ENCODE measurements at regions not wholly inside any gene's neighbourhood (a gene's known extent, or its start where the extent isn't known, plus 50 kb on each side); places are given as distances from the start of the nearest gene placed in this dataset.
A peak's percentile ranks its signal among the peaks of the same experiment; 100 is the strongest.
"Not testable (repeated sequence)": the region's sequence is repeated elsewhere in the genome, so short reads cannot be mapped to it uniquely, and the experiment has no call there.

DNA sequence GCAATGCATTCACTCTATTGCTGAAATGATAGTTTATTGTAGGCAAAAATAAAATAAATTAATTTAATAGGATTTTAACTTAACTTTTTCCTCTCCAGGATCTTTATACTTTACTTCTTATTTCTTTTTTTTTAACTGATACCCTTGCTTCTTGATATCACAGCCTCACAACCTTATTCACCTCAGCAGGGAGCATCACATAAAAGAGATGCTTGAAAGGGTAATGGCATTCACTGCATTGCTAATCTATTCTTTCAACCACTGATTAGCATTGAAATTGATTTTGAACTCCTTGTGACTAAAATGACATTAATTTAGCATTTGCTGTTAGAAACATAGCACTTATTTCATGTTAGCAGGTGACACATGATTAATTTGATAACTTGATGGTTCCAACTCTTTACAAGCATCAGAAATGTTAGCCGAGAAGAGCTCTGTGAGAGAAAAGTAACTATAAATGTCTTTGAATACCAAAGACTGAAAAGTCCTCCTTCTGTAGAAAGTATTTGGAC is 689.5 kb upstream of the MGAT4C start:
- DNase-seq (ENCODE audit: low spot score), result no peak

- DNase-seq (ENCODE audit: low spot score), result not testable (repeated sequence)
Measured at GRCh38 chr12:86944197-86944819, 688.1 kb upstream of the MGAT4C start.

GRCh38 chr12:86931714-86932113 is 675.5 kb upstream of the MGAT4C start:
- DNase-seq (ENCODE audit: low spot score), result no peak

DNA sequence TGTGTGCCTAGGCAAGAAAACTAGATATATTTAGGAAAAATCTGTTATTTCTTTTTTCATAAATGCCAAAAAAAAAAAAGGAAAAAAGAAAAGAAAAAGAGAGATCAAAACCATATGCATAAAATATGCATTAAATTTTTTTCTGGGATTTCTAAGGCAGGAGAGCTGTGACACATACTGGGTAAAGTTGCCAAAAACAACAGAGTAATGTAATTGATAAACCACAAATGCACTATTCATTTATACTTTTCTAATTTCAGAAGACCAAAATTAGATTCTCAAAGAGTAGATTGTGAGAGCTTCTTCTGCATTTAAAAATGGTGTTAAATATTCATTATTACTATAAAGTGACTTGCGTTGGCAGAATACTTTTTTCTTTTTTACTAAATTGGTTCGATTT is 673.8 kb upstream of the MGAT4C start:
- no peak for DNase-seq (ENCODE audit: low spot score)

DNA sequence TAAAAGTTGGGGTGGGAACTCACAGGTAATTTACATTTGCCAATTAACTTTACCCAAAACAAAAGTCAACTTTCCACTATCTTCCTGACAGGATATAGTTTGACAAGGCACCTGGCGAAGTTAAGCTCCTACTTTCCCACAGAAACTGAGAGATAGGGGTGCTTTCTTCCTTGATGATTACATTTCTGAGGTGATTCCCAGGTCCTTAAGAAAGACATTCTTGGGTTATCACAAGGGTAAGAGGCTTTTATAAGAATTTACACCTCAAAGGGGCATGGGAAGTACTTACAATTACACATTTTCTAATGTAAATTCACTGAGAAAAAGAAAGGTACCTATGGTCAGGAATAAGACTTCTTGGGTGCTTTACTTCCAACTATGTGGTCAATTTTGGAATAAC is 660.9 kb upstream of the MGAT4C start:
- no peak for DNase-seq (ENCODE audit: low spot score)

DNA sequence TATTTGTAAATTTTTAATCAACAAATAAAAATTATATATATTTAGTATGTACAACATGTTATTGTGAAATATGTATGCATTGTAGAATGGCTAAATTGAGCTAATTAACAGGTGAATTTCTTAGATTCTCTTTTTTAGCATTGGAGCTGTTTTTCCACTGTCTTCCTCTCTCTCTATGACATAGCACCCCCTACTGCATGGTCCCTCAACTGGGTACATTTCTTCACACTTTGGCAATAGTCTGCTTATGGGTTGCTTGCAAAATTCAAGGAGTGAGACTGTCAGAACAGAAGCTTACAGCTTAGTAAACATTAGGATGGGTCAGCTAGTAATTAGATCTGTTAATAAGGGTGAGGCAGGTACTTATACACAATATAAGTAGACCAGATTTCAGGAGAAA is 658.5 kb upstream of the MGAT4C start:
- peak; percentile 27 for DNase-seq (ENCODE audit: low spot score)

DNA sequence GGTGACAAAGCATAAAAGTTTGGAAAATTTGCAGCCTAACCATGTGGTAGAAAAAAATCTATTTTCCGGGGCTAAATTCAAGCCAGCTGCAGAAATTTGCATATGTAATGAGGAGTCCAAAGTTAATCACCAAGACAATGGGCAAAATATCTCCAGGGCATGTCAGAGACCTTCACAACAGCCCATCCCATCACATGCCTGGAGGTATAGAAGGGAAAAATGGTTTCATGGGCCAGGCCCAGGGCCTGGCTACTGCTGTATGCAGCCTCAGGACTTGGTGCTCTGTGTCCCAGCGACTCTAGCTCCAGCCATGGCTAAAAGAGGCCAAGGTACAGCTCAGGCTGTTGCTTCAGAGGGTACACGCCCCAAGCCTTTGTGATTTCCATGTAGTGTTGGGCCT is 655.8 kb upstream of the MGAT4C start:
- DNase-seq (ENCODE audit: low spot score), result no peak

GRCh38 chr12:86903159-86903558 is 647.0 kb upstream of the MGAT4C start:
- no peak for DNase-seq (ENCODE audit: low spot score)

DNA sequence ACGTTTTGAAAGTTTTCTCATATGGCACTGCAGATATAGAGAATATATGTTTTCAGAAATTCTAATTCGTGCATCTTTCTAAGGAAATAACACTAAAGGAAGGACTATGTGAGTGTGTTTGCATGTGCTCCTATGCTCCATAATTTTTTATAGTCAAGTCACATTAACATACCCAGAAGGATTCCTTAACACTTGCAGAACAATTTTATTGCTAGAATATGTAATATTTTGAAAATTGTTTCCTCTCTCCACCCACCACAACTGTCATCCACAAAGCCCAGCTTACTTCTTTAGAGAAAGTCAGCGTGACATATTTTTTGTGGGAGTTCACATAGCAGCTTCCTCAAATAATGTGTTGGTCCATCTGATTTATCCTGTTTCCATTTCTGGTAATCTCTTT is 604.6 kb upstream of the MGAT4C start:
- DNase-seq (ENCODE audit: low spot score), result peak; percentile 50

- no peak for DNase-seq (ENCODE audit: low spot score)
Measured at GRCh38 chr12:86852451-86852850, 596.3 kb upstream of the MGAT4C start.

GRCh38 chr12:86838711-86839110 is 582.5 kb upstream of the MGAT4C start:
- DNase-seq (ENCODE audit: low spot score), result peak; percentile 78

GRCh38 chr12:86838260-86838659 is 582.1 kb upstream of the MGAT4C start:
- no peak for DNase-seq (ENCODE audit: low spot score)

DNA sequence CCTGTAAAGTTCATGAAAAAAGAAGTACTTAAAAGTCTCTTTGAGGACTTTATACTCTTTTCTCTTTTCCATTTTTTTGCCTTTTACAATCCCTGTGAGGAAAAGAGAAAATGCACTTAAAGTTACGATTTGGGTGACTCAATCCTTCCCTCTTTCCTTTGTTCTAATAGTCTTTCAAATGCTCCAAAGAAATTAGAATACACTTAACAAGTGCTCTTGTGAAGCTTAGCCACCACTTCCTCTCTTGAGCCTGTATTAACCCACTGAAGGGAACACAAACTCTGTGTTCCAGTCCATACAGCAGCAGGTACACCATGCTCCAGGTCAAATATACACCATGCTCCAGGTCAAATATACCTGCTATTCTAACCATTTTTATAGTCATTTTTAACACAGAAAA is 581.1 kb upstream of the MGAT4C start:
- DNase-seq (ENCODE audit: low spot score), result no peak

- DNase-seq (ENCODE audit: low spot score), result no peak
Measured at GRCh38 chr12:86834217-86834616, 578.0 kb upstream of the MGAT4C start.

DNA sequence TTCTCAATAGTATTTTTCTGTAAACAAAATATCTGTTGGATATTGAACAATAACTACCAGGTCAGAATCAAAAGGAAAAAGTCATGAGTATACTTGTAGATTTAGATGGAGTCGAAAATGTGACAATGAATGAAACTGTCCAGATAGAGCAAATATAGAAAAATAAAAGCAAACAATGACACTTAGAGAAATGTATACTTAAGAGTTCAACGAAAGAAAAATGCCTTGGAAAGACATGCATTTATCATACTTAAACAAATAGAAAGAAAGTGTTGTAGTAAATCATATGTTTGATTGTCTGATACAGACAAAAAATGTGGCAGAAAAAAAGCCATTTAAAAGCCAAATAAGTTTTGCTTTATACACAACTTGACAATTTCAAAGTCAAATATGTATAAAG is 571.2 kb upstream of the MGAT4C start:
- no peak for DNase-seq (ENCODE audit: low spot score)

DNA sequence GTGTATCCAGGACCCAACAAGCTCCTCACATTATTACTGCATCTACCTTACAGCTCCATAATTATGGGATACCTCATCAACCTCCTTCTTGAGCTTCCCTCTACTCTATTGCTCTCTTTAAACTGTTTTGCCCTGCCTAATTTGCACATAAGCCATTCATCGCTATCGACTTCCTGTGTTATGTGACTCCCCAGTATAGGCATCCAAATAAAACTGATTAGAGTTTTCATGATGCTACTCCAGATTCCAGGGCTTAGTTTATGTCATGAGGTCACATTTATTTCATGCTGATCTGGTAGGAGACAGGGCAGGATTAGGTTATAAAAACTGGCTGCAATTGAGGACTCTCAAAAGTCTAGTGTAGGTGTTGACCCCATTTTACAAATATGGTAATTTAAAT is 569.9 kb upstream of the MGAT4C start:
- DNase-seq (ENCODE audit: low spot score), result no peak

GRCh38 chr12:86801439-86801838 is 545.2 kb upstream of the MGAT4C start:
- DNase-seq (ENCODE audit: low spot score), result no peak

GRCh38 chr12:86799616-86800015 is 543.4 kb upstream of the MGAT4C start:
- no peak for DNase-seq (ENCODE audit: low spot score)

DNA sequence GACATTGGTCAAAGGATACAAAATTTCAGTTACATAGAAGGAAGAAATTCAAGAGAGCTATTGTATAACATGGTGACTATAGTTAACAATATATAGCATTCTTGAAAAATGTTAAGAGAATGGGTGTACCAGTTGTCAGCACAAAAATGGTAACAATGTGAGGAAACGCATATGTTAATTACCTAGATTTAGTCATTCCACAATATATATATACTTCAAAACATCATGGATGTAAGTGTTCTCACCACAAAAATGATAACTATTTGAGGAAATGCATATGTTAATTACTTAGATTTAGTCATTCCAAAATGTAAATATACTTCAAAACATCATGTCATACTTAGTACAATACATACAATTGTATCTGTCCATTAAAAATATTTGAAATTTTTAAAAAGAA is 540.4 kb upstream of the MGAT4C start:
- DNase-seq (ENCODE audit: low spot score), result no peak

DNA sequence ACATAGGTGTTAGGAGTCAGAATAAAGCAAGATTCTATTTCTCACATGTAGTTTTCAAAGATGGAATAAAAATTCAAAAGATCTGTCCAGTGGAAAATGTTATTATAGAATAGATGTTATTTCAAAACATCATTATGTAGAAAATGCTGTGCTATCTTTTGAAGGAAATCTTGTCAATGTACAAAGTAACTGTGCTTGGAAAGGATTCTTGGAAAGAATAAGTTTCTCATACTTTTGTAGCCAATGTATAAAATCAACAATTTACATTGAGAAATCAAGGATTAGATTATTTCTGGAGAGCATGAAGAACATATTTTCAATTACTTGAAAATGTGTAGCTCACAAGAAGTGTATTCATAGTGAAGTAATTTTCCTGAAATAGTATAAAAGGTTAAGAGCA is 532.5 kb upstream of the MGAT4C start:
- DNase-seq (ENCODE audit: low spot score), result no peak

GRCh38 chr12:86787419-86787818 is 531.2 kb upstream of the MGAT4C start:
- no peak for DNase-seq (ENCODE audit: low spot score)

DNA sequence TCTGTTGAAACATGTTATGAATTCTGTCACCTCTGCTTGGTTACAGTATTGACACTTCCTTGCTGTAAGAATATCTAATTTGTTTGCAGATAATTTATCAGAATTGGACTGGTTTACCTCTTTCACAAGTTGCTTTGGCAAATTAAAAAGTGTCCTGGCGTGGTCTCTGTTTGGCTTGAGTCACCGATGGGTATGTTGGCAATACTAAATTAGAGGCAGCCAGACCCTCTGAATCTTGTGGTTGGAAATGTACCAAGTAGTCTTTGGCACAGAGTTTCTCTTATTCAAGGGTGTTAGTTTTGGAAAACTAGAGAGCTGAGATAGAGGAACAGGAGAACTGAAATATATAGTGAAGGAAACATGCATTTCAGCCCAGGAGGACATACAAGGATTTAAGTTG is 521.1 kb upstream of the MGAT4C start:
- DNase-seq (ENCODE audit: low spot score), result no peak

GRCh38 chr12:86774841-86775388 is 518.7 kb upstream of the MGAT4C start:
- DNase-seq (ENCODE audit: low spot score), result no peak

GRCh38 chr12:86772696-86773095 is 516.5 kb upstream of the MGAT4C start:
- no peak for DNase-seq (ENCODE audit: low spot score)
